DOHH2 (cell line): ENCODE measurements at regions not wholly inside any gene's neighbourhood (a gene's known extent, or its start where the extent isn't known, plus 50 kb on each side); places are given as distances from the start of the nearest gene placed in this dataset.

Source experiments
- H3F3A ChIP-seq: fragments of 200-600 bp; sonication (generic), shearing (Covaris generic); 2 replicates; pipeline ENCODE4 v1.6.0; 2016; ENCODE audit warnings: antibody characterized with exemption, mild to moderate bottlenecking; ENCODE audit not compliant: control insufficient read depth, insufficient read depth
- H3K27ac ChIP-seq: fragments of 200-600 bp; sonication (generic); 2 replicates; pipeline ENCODE4 v1.5.1; 2014; ENCODE audit warnings: low read depth, mild to moderate bottlenecking, low read length, moderate library complexity
- H3K27me3 ChIP-seq: fragments of 200-600 bp; sonication (generic); 2 replicates; pipeline ENCODE4 v1.6.1; 2014; ENCODE audit warnings: mild to moderate bottlenecking, low read length, mixed read lengths; ENCODE audit not compliant: control insufficient read depth
- H3K36me3 ChIP-seq: fragments of 200-600 bp; sonication (generic); 2 replicates; pipeline ENCODE4 v1.6.1; 2014; ENCODE audit warnings: mild to moderate bottlenecking, low read length, moderate library complexity, mixed read lengths; ENCODE audit not compliant: control insufficient read depth
- H3K4me1 ChIP-seq: fragments of 200-600 bp; sonication (generic); 2 replicates; pipeline ENCODE4 v1.6.1; 2014; ENCODE audit warnings: mild to moderate bottlenecking, low read length, mixed read lengths; ENCODE audit not compliant: control insufficient read depth
- H3K4me2 ChIP-seq: fragments of 200-600 bp; sonication (generic); 2 replicates; pipeline ENCODE4 v1.6.0; 2014; ENCODE audit warnings: mild to moderate bottlenecking, low read length, moderate library complexity
- H3K4me3 ChIP-seq: fragments of 200-600 bp; sonication (generic); 2 replicates; pipeline ENCODE4 v1.5.1; 2014; ENCODE audit warnings: mild to moderate bottlenecking, low read length, mixed read lengths
- H3K79me2 ChIP-seq: fragments of 200-600 bp; sonication (generic); 2 replicates; pipeline ENCODE4 v1.6.1; 2014; ENCODE audit warnings: mild to moderate bottlenecking, low read length, mixed read lengths; ENCODE audit not compliant: control insufficient read depth
- H3K9me2 ChIP-seq: fragments of 200-600 bp; sonication (generic); replicated peaks from 2 replicates; pipeline ENCODE4 v1.6.1; 2014; ENCODE audit warnings: mild to moderate bottlenecking, low read length, mixed read lengths; ENCODE audit not compliant: control insufficient read depth
- H3K9me3 ChIP-seq: fragments of 200-600 bp; sonication (generic); 2 replicates; pipeline ENCODE4 v1.6.1; 2014; ENCODE audit warnings: antibody characterized with exemption, low read length, mixed read lengths; ENCODE audit not compliant: control insufficient read depth, insufficient read depth
- H4K20me1 ChIP-seq: fragments of 200-600 bp; sonication (generic); 2 replicates; pipeline ENCODE4 v1.6.0; 2014; ENCODE audit warnings: low read depth, mild to moderate bottlenecking, antibody characterized with exemption, low read length, moderate library complexity; ENCODE audit not compliant: control insufficient read depth, insufficient read depth
- EZH2phosphoT487 ChIP-seq: fragments of 200-600 bp; sonication (generic); IDR thresholded peaks from 2 replicates; pipeline ENCODE4 v1.6.1; 2017; ENCODE audit warnings: borderline replicate concordance, mild to moderate bottlenecking, antibody characterized with exemption, low read length, moderate library complexity, mixed read lengths
- TF ChIP-seq, protein P1 (sequence below): fragments of 200-600 bp; sonication (generic); IDR thresholded peaks from one replicate; pipeline ENCODE4 v1.5.1; 2014; ENCODE audit warnings: antibody characterized with exemption, mild to moderate bottlenecking, low read depth, low read length; ENCODE audit not compliant: poor library complexity, severe bottlenecking

DNA sequence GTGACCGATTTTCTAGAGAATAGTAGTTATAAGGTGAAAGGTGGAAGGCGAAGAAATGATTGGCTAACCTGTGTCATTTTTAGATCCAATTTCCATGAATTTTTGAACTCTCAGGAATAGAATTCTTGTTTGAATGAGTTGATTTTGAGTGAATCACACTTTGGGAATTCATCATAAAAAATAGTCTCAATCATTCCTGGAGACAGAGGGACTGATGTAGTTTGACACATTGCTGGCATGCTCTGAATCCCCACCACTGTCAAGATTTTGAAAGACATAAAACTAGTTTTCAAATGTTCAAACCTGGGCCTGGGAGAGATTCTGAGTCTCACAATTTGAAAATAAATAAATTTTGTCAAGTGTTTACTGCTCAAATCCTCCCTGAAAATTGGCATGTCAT is 861.4 kb upstream of the RAG2 start:
- TF ChIP-seq, protein P1, sequence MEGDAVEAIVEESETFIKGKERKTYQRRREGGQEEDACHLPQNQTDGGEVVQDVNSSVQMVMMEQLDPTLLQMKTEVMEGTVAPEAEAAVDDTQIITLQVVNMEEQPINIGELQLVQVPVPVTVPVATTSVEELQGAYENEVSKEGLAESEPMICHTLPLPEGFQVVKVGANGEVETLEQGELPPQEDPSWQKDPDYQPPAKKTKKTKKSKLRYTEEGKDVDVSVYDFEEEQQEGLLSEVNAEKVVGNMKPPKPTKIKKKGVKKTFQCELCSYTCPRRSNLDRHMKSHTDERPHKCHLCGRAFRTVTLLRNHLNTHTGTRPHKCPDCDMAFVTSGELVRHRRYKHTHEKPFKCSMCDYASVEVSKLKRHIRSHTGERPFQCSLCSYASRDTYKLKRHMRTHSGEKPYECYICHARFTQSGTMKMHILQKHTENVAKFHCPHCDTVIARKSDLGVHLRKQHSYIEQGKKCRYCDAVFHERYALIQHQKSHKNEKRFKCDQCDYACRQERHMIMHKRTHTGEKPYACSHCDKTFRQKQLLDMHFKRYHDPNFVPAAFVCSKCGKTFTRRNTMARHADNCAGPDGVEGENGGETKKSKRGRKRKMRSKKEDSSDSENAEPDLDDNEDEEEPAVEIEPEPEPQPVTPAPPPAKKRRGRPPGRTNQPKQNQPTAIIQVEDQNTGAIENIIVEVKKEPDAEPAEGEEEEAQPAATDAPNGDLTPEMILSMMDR, result no peak
- no peak for TF ChIP-seq EZH2phosphoT487
- Histone ChIP-seq H3K9me3 (no peaks in the 10 kb centered on the region), H3K4me2 (no peak overlapping the region), H3K27ac (no peak overlapping the region), H3F3A (no peaks in the 10 kb centered on the region), H3K27me3 (no peaks in the 10 kb centered on the region), H4K20me1 (no peaks in the 10 kb centered on the region), H3K4me3 (no peak overlapping the region), H3K36me3 (no peaks in the 10 kb centered on the region), H3K4me1 (no peaks in the 10 kb centered on the region), H3K79me2 (no peaks in the 10 kb centered on the region), H3K9me2 (no peaks in the 10 kb centered on the region; the same call in 1 of the 2 replicates)

DNA sequence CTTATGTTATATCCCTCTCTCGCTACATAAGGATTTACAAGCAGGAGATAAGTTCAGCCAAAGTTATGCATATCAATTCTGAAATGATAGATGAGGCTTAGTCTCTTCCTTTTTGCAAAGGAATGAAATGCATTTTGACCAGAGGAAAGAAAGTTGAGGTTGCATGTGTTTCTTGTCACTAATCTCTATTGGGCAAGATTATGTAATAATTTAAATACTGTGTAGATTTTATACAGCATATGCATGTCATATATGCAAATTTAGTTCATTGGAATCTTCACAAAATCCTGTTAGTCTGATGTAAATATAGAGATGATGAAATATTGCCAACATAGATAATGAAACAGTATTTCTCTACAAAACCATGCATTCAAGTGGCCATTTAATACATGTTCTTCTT is 858.7 kb upstream of the RAG2 start:
- no peaks in the 10 kb centered on the region for H4K20me1 ChIP-seq
- H3K79me2 ChIP-seq, result no peaks in the 10 kb centered on the region
- H3K27me3 ChIP-seq, result no peaks in the 10 kb centered on the region
- H3K27ac ChIP-seq, result no peak overlapping the region
- no peaks in the 10 kb centered on the region for H3F3A ChIP-seq
- H3K9me2 ChIP-seq, result no peaks in the 10 kb centered on the region
- TF ChIP-seq, protein P1, result no peak
- no peaks in the 10 kb centered on the region for H3K36me3 ChIP-seq
- no peaks in the 10 kb centered on the region for H3K4me1 ChIP-seq
- H3K9me3 ChIP-seq, result no peaks in the 10 kb centered on the region
- H3K4me2 ChIP-seq, result no peak overlapping the region
- H3K4me3 ChIP-seq, result no peak overlapping the region

DNA sequence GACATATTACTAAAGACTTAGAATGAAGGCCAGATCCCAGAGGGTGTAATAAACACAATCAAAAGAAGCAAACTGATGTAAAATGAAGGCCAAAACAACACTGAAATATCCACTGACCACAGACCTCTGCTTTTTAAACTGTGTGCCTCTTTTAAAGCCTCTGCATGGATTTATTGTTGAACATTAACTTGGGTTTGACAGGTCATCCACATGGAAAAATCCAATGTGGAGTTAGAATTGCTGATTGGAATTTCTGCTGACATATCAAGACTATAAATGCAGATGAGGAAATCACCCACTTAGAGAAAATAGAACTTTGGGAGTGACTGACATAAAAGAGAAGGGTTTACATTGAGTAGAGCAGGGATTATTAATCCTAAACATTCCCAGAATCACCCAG is 853.9 kb upstream of the RAG2 start:
- H3K36me3 ChIP-seq, result no peaks in the 10 kb centered on the region
- no peak overlapping the region for H3K4me2 ChIP-seq
- TF ChIP-seq, protein P1, result no peak
- no peak for TF ChIP-seq EZH2phosphoT487
- H3K4me1 ChIP-seq, result no peaks in the 10 kb centered on the region
- no peaks in the 10 kb centered on the region for H3K9me2 ChIP-seq
- no peaks in the 10 kb centered on the region for H3F3A ChIP-seq
- H3K79me2 ChIP-seq, result no peaks in the 10 kb centered on the region
- no peaks in the 10 kb centered on the region for H4K20me1 ChIP-seq
- no peaks in the 10 kb centered on the region for H3K9me3 ChIP-seq
- no peaks in the 10 kb centered on the region for H3K27me3 ChIP-seq
- no peak overlapping the region for H3K4me3 ChIP-seq
- no peak overlapping the region for H3K27ac ChIP-seq

DNA sequence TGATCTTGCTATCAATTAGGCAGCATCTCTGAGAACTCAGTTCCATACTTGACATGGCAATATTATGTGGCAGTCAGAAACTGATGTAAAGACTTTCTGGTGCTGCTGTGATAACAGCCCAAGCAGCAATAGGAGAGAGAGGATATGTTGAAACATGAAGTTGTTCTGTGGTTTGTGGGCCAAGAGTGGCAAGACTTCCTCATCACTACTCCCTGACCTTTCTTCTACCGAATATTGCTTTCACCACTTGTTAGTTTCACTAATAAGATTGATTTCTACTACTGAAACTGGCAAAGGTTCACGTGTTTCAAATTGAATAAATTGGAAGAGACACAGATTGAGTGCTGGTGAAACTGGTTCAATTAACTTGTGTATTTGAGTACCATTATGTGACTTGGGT is 852.6 kb upstream of the RAG2 start:
- Histone ChIP-seq H3K9me2 (no peaks in the 10 kb centered on the region), H3K4me1 (no peaks in the 10 kb centered on the region), H3K27ac (no peak overlapping the region), H3K4me3 (no peak overlapping the region), H3F3A (no peaks in the 10 kb centered on the region), H3K36me3 (no peaks in the 10 kb centered on the region), H4K20me1 (no peaks in the 10 kb centered on the region), H3K4me2 (no peak overlapping the region), H3K79me2 (no peaks in the 10 kb centered on the region), H3K9me3 (no peaks in the 10 kb centered on the region), H3K27me3 (no peaks in the 10 kb centered on the region)
- TF ChIP-seq, protein P1, result no peak
- TF ChIP-seq EZH2phosphoT487, result no peak
